ENCODE measurements at regions not wholly inside any gene's neighbourhood (a gene's known extent, or its start where the extent isn't known, plus 50 kb on each side); places are given as distances from the start of the nearest gene placed in this dataset.
"Not testable (repeated sequence)": the region's sequence is repeated elsewhere in the genome, so short reads cannot be mapped to it uniquely, and the experiment has no call there.

DNA sequence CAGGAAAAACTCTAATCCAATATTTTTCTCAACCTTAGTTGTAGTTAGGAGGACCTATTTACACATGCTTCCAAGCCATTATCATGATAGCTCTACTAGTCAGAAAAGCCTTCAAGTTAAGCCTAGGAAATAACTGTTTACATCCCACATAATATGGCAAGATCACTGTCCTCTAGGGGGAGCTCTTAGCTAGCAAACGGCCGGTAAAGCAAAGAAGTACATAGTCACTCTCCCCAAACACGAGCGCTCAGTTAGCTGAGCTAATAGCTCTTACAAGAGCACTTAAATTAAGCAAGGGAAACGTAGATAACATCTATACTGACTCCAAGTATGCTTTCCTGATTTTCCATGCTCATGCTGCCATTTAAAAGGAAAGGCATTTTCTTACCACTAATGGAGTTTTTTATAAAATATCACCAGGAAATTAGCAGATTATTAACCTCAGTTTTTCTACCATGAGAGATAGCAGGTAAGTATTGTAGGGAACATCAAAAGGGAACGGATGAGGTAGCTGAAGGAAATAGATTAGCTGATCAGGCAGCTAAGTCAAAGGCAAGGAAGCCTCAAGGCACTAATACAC is 100.6 kb upstream of the PABPC3 start:
- Histone ChIP-seq H3K36me3 (replicated peaks in 1 of 2; ENCODE audit: insufficient read depth in 1 of 2, low read depth in 2 of 2) (no peaks in the 10 kb centered on the region), H3K27ac (no peak overlapping the region), H3K4me3 (no peak overlapping the region), H3K4me1 (no peaks in the 10 kb centered on the region), H3K27me3 (no peaks in the 10 kb centered on the region), H3K9me3 (no peaks in the 10 kb centered on the region)
- WGBS, 2 donors: 1 to 3% methylated on average over 6 of the region's 6 CpGs
- DNase-seq (peak; percentile 60 to 76 (median 71)), ATAC-seq (peak; percentile 71)
- intact Hi-C loops (cut with DNase I): no loop called here
- TF ChIP-seq POLR2A (IDR thresholded peaks at IDR 0.05): no peak
- TF ChIP-seq, protein P1, sequence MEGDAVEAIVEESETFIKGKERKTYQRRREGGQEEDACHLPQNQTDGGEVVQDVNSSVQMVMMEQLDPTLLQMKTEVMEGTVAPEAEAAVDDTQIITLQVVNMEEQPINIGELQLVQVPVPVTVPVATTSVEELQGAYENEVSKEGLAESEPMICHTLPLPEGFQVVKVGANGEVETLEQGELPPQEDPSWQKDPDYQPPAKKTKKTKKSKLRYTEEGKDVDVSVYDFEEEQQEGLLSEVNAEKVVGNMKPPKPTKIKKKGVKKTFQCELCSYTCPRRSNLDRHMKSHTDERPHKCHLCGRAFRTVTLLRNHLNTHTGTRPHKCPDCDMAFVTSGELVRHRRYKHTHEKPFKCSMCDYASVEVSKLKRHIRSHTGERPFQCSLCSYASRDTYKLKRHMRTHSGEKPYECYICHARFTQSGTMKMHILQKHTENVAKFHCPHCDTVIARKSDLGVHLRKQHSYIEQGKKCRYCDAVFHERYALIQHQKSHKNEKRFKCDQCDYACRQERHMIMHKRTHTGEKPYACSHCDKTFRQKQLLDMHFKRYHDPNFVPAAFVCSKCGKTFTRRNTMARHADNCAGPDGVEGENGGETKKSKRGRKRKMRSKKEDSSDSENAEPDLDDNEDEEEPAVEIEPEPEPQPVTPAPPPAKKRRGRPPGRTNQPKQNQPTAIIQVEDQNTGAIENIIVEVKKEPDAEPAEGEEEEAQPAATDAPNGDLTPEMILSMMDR (IDR thresholded peaks at IDR 0.05): peak; percentile 49 to 80 (median 68)

DNA sequence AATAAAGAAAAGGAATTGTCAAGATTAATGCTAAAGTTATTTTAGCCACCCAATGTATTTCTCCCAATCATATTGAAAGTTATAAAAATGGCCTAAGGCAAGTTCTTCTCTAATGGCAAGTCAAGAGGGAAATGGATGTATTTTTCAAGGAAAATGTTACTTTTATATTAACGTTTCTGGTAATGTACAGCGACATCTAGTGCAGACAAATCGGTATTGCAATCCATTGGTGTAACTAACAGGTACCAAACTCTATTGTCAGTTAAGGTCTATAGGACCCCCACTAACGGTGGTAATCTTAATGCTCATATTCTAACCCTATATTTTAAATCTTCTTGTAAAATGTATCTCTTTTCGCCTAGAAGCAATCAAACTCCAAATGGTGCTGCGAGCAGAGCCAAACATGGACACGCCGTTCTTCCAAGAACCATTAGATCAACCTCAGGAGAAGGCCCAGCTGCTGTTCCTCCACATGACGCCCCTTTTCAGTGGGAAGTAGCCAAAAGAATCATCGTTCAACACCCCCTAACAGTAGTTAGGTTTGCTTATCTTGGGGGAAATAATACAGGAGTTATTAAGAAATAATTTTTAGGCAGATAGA is 98.5 kb upstream of the PABPC3 start:
- H3K4me3 ChIP-seq: no peak overlapping the region
- DNase-seq (peak in 1 of 4 donors; percentile 26), ATAC-seq (no peak)
- intact Hi-C loops (cut with DNase I): no loop called here
- 26 to 30% methylated on average over 10 of the region's 10 CpGs for WGBS, 2 donors
- H3K9me3 ChIP-seq: no peaks in the 10 kb centered on the region
- H3K27me3 ChIP-seq: no peaks in the 10 kb centered on the region
- no peak overlapping the region for H3K27ac ChIP-seq
- H3K4me1 ChIP-seq: no peaks in the 10 kb centered on the region
- TF ChIP-seq, protein P1 (IDR thresholded peaks at IDR 0.05): peak; percentile 17 to 74 (median 55)
- no peak for TF ChIP-seq POLR2A (IDR thresholded peaks at IDR 0.05)
- H3K36me3 ChIP-seq (replicated peaks in 1 of 2; ENCODE audit: insufficient read depth in 1 of 2, low read depth in 2 of 2): no peaks in the 10 kb centered on the region

DNA sequence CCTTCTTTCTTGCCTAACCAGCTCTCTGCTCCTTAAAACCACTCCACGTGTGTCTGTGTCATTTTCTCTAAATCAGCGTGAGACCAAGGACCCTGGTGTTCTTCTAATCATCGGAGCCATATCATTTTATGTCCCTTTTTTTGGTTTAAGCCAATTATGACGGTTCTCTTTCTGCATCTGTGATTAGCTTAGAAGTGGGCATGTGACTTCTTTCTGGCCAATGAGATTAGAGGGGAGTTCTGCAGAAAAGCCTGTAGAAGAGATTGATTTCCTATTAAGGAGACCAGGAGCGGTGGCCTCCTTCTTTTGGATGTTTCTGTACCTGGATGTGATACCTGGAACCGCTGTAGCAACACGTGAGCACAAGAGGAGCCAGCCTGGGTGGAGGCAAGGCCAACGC is 97.5 kb upstream of the PABPC3 start:
- H3K27me3 ChIP-seq: no peaks in the 10 kb centered on the region
- intact Hi-C loops (cut with DNase I): no loop called here
- H3K27ac ChIP-seq: no peak overlapping the region

DNA sequence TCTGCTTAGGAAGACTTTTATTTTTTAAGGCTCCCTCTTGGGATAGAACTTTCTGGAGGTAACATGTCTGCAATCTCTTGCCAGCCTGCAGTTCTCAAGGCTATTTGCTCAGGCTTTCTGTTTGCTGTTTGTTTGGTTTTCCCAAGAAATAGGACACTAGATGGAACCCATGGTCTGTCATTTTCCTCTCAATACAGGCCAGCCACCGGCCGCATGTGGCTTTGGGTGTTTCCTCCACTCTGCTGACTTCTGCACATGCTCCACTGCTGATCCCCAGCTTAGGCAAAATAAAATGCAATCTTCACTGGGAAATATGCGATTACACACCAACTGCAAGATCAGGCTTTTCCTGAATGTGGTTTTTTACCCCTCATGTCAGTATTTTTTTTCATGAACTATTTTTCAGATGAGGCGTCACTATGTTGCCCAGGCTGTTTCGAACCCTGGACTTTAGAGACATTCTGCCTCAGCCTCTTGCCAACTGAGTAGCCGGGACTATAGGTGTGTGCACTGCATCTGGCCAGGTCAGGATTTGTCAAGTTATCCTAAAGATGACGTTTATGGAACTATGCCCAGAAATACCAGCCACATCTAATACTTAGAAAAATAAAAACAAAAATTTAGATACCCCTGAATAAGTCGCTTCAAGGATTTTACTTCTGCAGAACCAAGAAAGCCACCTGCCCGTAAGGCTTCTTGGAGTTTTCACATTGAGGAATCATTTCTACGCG is 94.3 kb upstream of the PABPC3 start:
- TF ChIP-seq, protein P1 (IDR thresholded peaks at IDR 0.05): no peak
- H3K27ac ChIP-seq: no peak overlapping the region
- H3K36me3 ChIP-seq (replicated peaks in 1 of 2; ENCODE audit: insufficient read depth in 1 of 2, low read depth in 2 of 2): no peaks in the 10 kb centered on the region
- H3K9me3 ChIP-seq: no peaks in the 10 kb centered on the region
- no peak overlapping the region for H3K4me3 ChIP-seq
- H3K4me1 ChIP-seq: no peaks in the 10 kb centered on the region
- ATAC-seq (no peak), DNase-seq (no peak)
- H3K27me3 ChIP-seq: no peaks in the 10 kb centered on the region
- WGBS, 2 donors: 51 to 54% methylated on average over 11 of the region's 11 CpGs
- intact Hi-C loops (cut with DNase I): no loop called here

More for the DNA sequence above, 97.5 kb upstream of the PABPC3 start:
- TF ChIP-seq, protein P1 (IDR thresholded peaks at IDR 0.05): no peak
- TF ChIP-seq POLR2A (IDR thresholded peaks at IDR 0.05): no peak
- DNase-seq (no peak), ATAC-seq (no peak)
- Histone ChIP-seq H3K36me3 (replicated peaks in 1 of 2; ENCODE audit: insufficient read depth in 1 of 2, low read depth in 2 of 2) (no peaks in the 10 kb centered on the region), H3K9me3 (no peaks in the 10 kb centered on the region), H3K4me3 (no peak overlapping the region), H3K4me1 (no peaks in the 10 kb centered on the region)
- 57 to 63% methylated on average over 8 of the region's 8 CpGs for WGBS, 2 donors

DNA sequence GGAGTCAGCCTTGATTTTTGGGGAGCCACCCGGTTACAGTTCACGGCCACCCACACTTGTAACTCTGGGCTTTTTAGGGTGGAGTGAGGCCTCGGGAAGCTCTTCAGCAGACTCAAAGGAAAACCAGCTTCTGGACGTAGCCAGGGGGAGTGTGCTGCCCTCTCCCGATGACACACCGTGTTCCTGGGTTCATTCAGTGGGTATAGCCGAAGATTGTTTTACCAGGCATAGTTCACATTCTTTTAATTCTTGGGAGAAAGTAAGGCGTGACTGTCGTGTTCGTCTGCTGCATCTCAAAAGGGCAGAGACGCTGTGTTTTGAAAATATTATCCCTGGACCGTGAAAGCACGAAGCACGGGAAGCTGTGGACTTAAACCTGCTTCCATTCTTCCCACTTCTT is 93.6 kb upstream of the PABPC3 start:
- H3K27ac ChIP-seq; H3K4me1 ChIP-seq; DNase-seq; H3K27me3 ChIP-seq; ATAC-seq; H3K4me3 ChIP-seq; H3K9me3 ChIP-seq; intact Hi-C loops (cut with DNase I); H3K36me3 ChIP-seq (replicated peaks in 1 of 2; ENCODE audit: insufficient read depth in 1 of 2, low read depth in 2 of 2): not testable (repeated sequence)
- 16 to 22% methylated on average over 14 of the region's 14 CpGs for WGBS, 2 donors

DNA sequence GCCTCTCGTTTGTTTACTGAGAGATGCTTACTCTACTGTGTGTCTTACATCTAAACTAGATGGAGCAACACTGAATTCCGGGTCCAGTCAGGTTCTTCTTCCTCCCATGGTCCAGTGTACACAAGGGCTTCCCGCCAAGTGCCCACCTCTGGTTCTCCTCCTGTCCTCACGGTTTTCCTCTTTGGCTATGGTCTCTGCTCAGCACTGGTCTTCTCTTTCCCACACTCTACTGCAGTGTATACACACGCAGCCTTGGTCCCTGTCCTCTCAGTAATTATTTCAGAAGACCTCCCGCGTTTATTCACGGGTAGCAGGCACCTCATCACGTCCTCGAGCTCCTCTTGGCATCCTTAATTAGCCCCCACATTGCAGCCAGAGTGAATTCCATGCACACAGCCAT is 91.4 kb upstream of the PABPC3 start:
- WGBS, 2 donors: 43 to 52% methylated on average over 4 of the region's 10 CpGs
- H3K36me3 ChIP-seq (replicated peaks in 1 of 2; ENCODE audit: insufficient read depth in 1 of 2, low read depth in 2 of 2); ATAC-seq; H3K4me3 ChIP-seq; H3K27ac ChIP-seq; H3K9me3 ChIP-seq; DNase-seq; H3K27me3 ChIP-seq; intact Hi-C loops (cut with DNase I); H3K4me1 ChIP-seq: not testable (repeated sequence)

Measured in body of pancreas (tissue), 4 donors.